Adrenal gland (tissue), 9 donors: ENCODE measurements at regions not wholly inside any gene's neighbourhood (a gene's known extent, or its start where the extent isn't known, plus 50 kb on each side); places are given as distances from the start of the nearest gene placed in this dataset.
"Not testable (repeated sequence)": the region's sequence is repeated elsewhere in the genome, so short reads cannot be mapped to it uniquely, and the experiment has no call there.

Source experiments
- DNase-seq, 7 donors: peaks; one replicate each; pipeline ENCODE4 v3.0.0-alpha.2; 2019 to 2020
- H3K27ac ChIP-seq, 5 donors: fragments of 200-600 bp; sonication (generic) in 4 of 5; 1 replicate in 3 of 5; 2 replicates in 2 of 5; pipeline versions ENCODE4 v1.5.1 to v1.8.0; 2016 to 2020; ENCODE audit warnings: mild to moderate bottlenecking in 1 of 5
- H3K27me3 ChIP-seq: fragments of 200-600 bp; 2 replicates; pipeline ENCODE4 v1.8.0; 2021
- H3K36me3 ChIP-seq, 2 donors: fragments of 200-600 bp; replicated peaks in 1 of 2; 1 replicate in 1 of 2; 2 replicates in 1 of 2; pipeline versions ENCODE4 v1.5.1 to v1.8.0; 2018 to 2022
- H3K4me1 ChIP-seq, 2 donors: fragments of 200-600 bp; replicated peaks in 1 of 2; 1 replicate in 1 of 2; 2 replicates in 1 of 2; pipeline versions ENCODE4 v1.5.1 to v1.8.0; 2018 to 2021
- H3K4me3 ChIP-seq, 4 donors: fragments of 200-600 bp; sonication (generic) in 3 of 4; one replicate each; pipeline ENCODE4 v1.5.1; 2016 to 2018
- H3K9me3 ChIP-seq, 3 donors: fragments of 200-600 bp; sonication (generic) in 1 of 3; replicated peaks in 1 of 3; 1 replicate in 2 of 3; 2 replicates in 1 of 3; pipeline versions ENCODE4 v1.5.1 to v1.8.0; 2016 to 2021
- CTCF ChIP-seq, 6 experiments: fragments of 450-650 bp in 4 of 6; fragments of 200-600 bp in 2 of 6; sonication (generic) in 1 of 6; IDR thresholded peaks; 1 replicate in 5 of 6; 2 replicates in 1 of 6; pipeline versions ENCODE4 v1.5.1 to v1.8.0; 2016 to 2021; ENCODE audit warnings: antibody characterized with exemption in 6 of 6, mild to moderate bottlenecking in 2 of 6, moderate library complexity in 1 of 6
- POLR2A ChIP-seq, 2 donors: fragments of 450-650 bp; IDR thresholded peaks; one replicate each; pipeline ENCODE4 v1.6.1; 2017; ENCODE audit warnings: antibody characterized with exemption in 2 of 2, mild to moderate bottlenecking in 2 of 2, moderate library complexity in 1 of 2
- WGBS, 4 donors: extraction: QIAGEN DNeasy Blood & Tissue Kit in 2 of 4; methylation state at CpG; one replicate each; pipeline versions ENCODE4 v1.1.5 to v1.1.7; 2013 to 2017; 5-methylcytosine and 5-hydroxymethylcytosine counted together
- intact Hi-C, 2 donors: fragments of 100-400 bp; cut with DNase I; formaldehyde crosslinking; loops; one replicate each; pipeline versions ENCODE4 v1.14.1 to v1.15.0; 2022 to 2023
- donor health status: healthy with polysubstance abuse.
- donor health status: Bipolar disorder and iron deficiency.
- donor health status: DM: yes; HTN: yes; CAD: no.
- donor health status: DM: no; HTN: no; CAD: no.
- donor health status: DM: no; HTN: no; CAD: no.

- H3K27ac ChIP-seq: no peak overlapping the region
- H3K27me3 ChIP-seq: no peaks in the 10 kb centered on the region
- H3K4me3 ChIP-seq: no peak overlapping the region
- peak in 6 of 7 donors; percentile 36 to 64 (median 44) for DNase-seq
- 68 to 82% (median 74%) methylated on average over 7 to 10 of the region's 10 CpGs for WGBS, 4 donors
- no peaks in the 10 kb centered on the region for H3K4me1 ChIP-seq
- H3K9me3 ChIP-seq: no peaks in the 10 kb centered on the region
- intact Hi-C loops: loop anchor here in 1 of 2 donors (2.0 kb wide), 1 partner anchor 219 kb away; no protein-coding TSS in a partner anchor
- no peaks in the 10 kb centered on the region for H3K36me3 ChIP-seq
- TF ChIP-seq POLR2A (IDR thresholded peaks at IDR 0.05) (no peak), CTCF (IDR thresholded peaks at IDR 0.05) (no peak)
These were observed 65.6 kb upstream of the PRR23C start for GRCh38 chr3:139110072-139110830.

- intact Hi-C loops: loop anchor here in 1 of 2 donors (2.0 kb wide), 1 partner anchor 218 kb away; no protein-coding TSS in a partner anchor
- not testable (repeated sequence) for H3K9me3 ChIP-seq, H3K36me3 ChIP-seq, H3K4me1 ChIP-seq, H3K27me3 ChIP-seq, H3K4me3 ChIP-seq, H3K27ac ChIP-seq
- 73 to 84% (median 77%) methylated on average over 1 to 2 of the region's 2 CpGs for WGBS, 4 donors
- DNase-seq: peak in 1 of 7 donors; percentile 34
These were observed 66.2 kb upstream of the PRR23C start for GRCh38 chr3:139110929-139111328.

- no peaks in the 10 kb centered on the region for H3K9me3 ChIP-seq
- H3K27me3 ChIP-seq: no peaks in the 10 kb centered on the region
- TF ChIP-seq CTCF (IDR thresholded peaks at IDR 0.05): peak; percentile 66 to 82 (median 76)
- no peak for TF ChIP-seq POLR2A (IDR thresholded peaks at IDR 0.05)
- H3K27ac ChIP-seq: no peak overlapping the region
- whole genome bisulfite sequencing, 4 donors: 7 to 10% (median 8%) methylated on average over 12 to 13 of the region's 13 CpGs
- H3K36me3 ChIP-seq: no peaks in the 10 kb centered on the region
- peak; percentile 60 to 81 (median 79) for DNase-seq
- no peak overlapping the region for H3K4me3 ChIP-seq
- intact Hi-C loops: loop anchor here (2.0 kb wide), 1 partner anchor 217 kb away; no protein-coding TSS in a partner anchor
- H3K4me1 ChIP-seq: no peaks in the 10 kb centered on the region
These were observed 66.9 kb upstream of the PRR23C start for GRCh38 chr3:139111392-139112229.

- Histone ChIP-seq H3K9me3 (no peaks in the 10 kb centered on the region), H3K4me3 (no peak overlapping the region), H3K36me3 (no peaks in the 10 kb centered on the region), H3K27me3 (no peaks in the 10 kb centered on the region), H3K27ac (no peak overlapping the region), H3K4me1 (no peaks in the 10 kb centered on the region)
- TF ChIP-seq CTCF (IDR thresholded peaks at IDR 0.05) (no peak), POLR2A (IDR thresholded peaks at IDR 0.05) (no peak)
- DNase-seq: no peak
- 0 to 8% (median 3%) methylated on average over 1 of the region's 1 CpG for WGBS, 4 donors
- intact Hi-C loops: loop anchor here in 1 of 2 donors (2.0 kb wide), 1 partner anchor 217 kb away; no protein-coding TSS in a partner anchor
These were observed 67.5 kb upstream of the PRR23C start for GRCh38 chr3:139112230-139112558.
